ENCODE measurements at regions not wholly inside any gene's neighbourhood (a gene's known extent, or its start where the extent isn't known, plus 50 kb on each side); places are given as distances from the start of the nearest gene placed in this dataset.
A peak's percentile ranks its signal among the peaks of the same experiment; 100 is the strongest.

- no peaks in the 10 kb centered on the region for H3K27me3 ChIP-seq (ENCODE audit: insufficient read depth, low read length)
These were observed 155.1 kb downstream of the ACTR3 start for GRCh38 chr2:114044985-114045384.

GRCh38 chr2:114046373-114046772, 156.5 kb downstream of the ACTR3 start:
- Histone ChIP-seq H3K36me3 (ENCODE audit: control insufficient read depth in 1 of 2, insufficient read depth in 2 of 2, low read length in 2 of 2) (no peaks in the 10 kb centered on the region), H3K4me3 (ENCODE audit: low read depth, low read length) (no peak overlapping the region), H3K4me1 (ENCODE audit: control insufficient read depth in 1 of 2, insufficient read depth in 2 of 2, low read length in 2 of 2) (no peaks in the 10 kb centered on the region), H2BK120ac (ENCODE audit: insufficient read depth, low read length, poor library complexity) (no peak overlapping the region), H3K9me3 (ENCODE audit: insufficient read depth, low read depth, low read length) (no peaks in the 10 kb centered on the region), H4K12ac (ENCODE audit: low read depth, low read length) (no peak overlapping the region), H3K9ac (ENCODE audit: low read length) (no peak overlapping the region), H3K18ac (ENCODE audit: low read length) (no peak overlapping the region), H3K4ac (ENCODE audit: low read depth, low read length) (no peak overlapping the region), H3K23ac (ENCODE audit: low read length) (no peak overlapping the region), H3K79me1 (ENCODE audit: low read length) (no peaks in the 10 kb centered on the region), H3K14ac (ENCODE audit: low read length) (no peak overlapping the region), H3K27me3 (ENCODE audit: insufficient read depth, low read length) (no peaks in the 10 kb centered on the region), H3K79me2 (ENCODE audit: control insufficient read depth, insufficient read depth, low read length, poor library complexity) (no peaks in the 10 kb centered on the region), H4K91ac (ENCODE audit: low read depth, low read length) (no peak overlapping the region), H2AK5ac (ENCODE audit: low read length) (no peak overlapping the region), H3K27ac (ENCODE audit: low read depth, low read length) (no peak overlapping the region), H2BK5ac (ENCODE audit: low read depth, low read length, poor library complexity) (no peak overlapping the region), H2BK12ac (ENCODE audit: low read length) (no peak overlapping the region), H4K8ac (ENCODE audit: low read depth, low read length) (no peak overlapping the region), H2AFZ (ENCODE audit: insufficient read depth, low read length, poor library complexity) (no peak overlapping the region), H3K4me2 (ENCODE audit: low read length) (no peak overlapping the region)
- WGBS (ENCODE audit: extremely low coverage, insufficient coverage, insufficient read length), result no CpG with 5 or more reads among the region's 5 CpGs
- DNase-seq, result no peak

More at GRCh38 chr2:114044985-114045384, 155.1 kb downstream of the ACTR3 start:
- Histone ChIP-seq H3K23ac (ENCODE audit: low read length) (no peak overlapping the region), H3K4me2 (ENCODE audit: low read length) (no peak overlapping the region), H3K27ac (ENCODE audit: low read depth, low read length) (no peak overlapping the region), H2BK5ac (ENCODE audit: low read depth, low read length, poor library complexity) (no peak overlapping the region), H4K8ac (ENCODE audit: low read depth, low read length) (no peak overlapping the region), H2BK12ac (ENCODE audit: low read length) (no peak overlapping the region), H3K79me2 (ENCODE audit: control insufficient read depth, insufficient read depth, low read length, poor library complexity) (no peaks in the 10 kb centered on the region), H3K18ac (ENCODE audit: low read length) (no peak overlapping the region), H3K4me1 (ENCODE audit: control insufficient read depth in 1 of 2, insufficient read depth in 2 of 2, low read length in 2 of 2) (no peaks in the 10 kb centered on the region), H3K36me3 (ENCODE audit: control insufficient read depth in 1 of 2, insufficient read depth in 2 of 2, low read length in 2 of 2) (no peaks in the 10 kb centered on the region), H3K4ac (ENCODE audit: low read depth, low read length) (no peak overlapping the region), H2BK120ac (ENCODE audit: insufficient read depth, low read length, poor library complexity) (no peak overlapping the region), H4K91ac (ENCODE audit: low read depth, low read length) (no peak overlapping the region), H3K79me1 (ENCODE audit: low read length) (no peaks in the 10 kb centered on the region), H3K14ac (ENCODE audit: low read length) (no peak overlapping the region), H2AK5ac (ENCODE audit: low read length) (no peak overlapping the region), H3K9ac (ENCODE audit: low read length) (no peak overlapping the region), H2AFZ (ENCODE audit: insufficient read depth, low read length, poor library complexity) (no peak overlapping the region), H3K9me3 (ENCODE audit: insufficient read depth, low read depth, low read length) (no peaks in the 10 kb centered on the region), H3K4me3 (ENCODE audit: low read depth, low read length) (no peak overlapping the region), H4K12ac (ENCODE audit: low read depth, low read length) (no peak overlapping the region)
- no CpG with 5 or more reads among the region's 5 CpGs for WGBS (ENCODE audit: extremely low coverage, insufficient coverage, insufficient read length)
- DNase-seq, result no peak

- Histone ChIP-seq H2BK120ac (ENCODE audit: insufficient read depth, low read length, poor library complexity) (no peak overlapping the region), H3K4me3 (ENCODE audit: low read depth, low read length) (no peak overlapping the region), H3K79me1 (ENCODE audit: low read length) (no peaks in the 10 kb centered on the region), H3K4me2 (ENCODE audit: low read length) (no peak overlapping the region), H3K14ac (ENCODE audit: low read length) (no peak overlapping the region), H4K91ac (ENCODE audit: low read depth, low read length) (no peak overlapping the region), H3K9me3 (ENCODE audit: insufficient read depth, low read depth, low read length) (no peaks in the 10 kb centered on the region), H3K18ac (ENCODE audit: low read length) (no peak overlapping the region), H3K79me2 (ENCODE audit: control insufficient read depth, insufficient read depth, low read length, poor library complexity) (no peaks in the 10 kb centered on the region), H3K36me3 (ENCODE audit: control insufficient read depth in 1 of 2, insufficient read depth in 2 of 2, low read length in 2 of 2) (no peaks in the 10 kb centered on the region), H3K4ac (ENCODE audit: low read depth, low read length) (no peak overlapping the region), H2AK5ac (ENCODE audit: low read length) (no peak overlapping the region), H3K27ac (ENCODE audit: low read depth, low read length) (no peak overlapping the region), H4K8ac (ENCODE audit: low read depth, low read length) (no peak overlapping the region), H2BK12ac (ENCODE audit: low read length) (no peak overlapping the region), H2BK5ac (ENCODE audit: low read depth, low read length, poor library complexity) (no peak overlapping the region), H4K12ac (ENCODE audit: low read depth, low read length) (no peak overlapping the region), H3K9ac (ENCODE audit: low read length) (no peak overlapping the region), H3K27me3 (ENCODE audit: insufficient read depth, low read length) (no peaks in the 10 kb centered on the region), H3K4me1 (ENCODE audit: control insufficient read depth in 1 of 2, insufficient read depth in 2 of 2, low read length in 2 of 2) (no peaks in the 10 kb centered on the region), H3K23ac (ENCODE audit: low read length) (no peak overlapping the region), H2AFZ (ENCODE audit: insufficient read depth, low read length, poor library complexity) (no peak overlapping the region)
- DNase-seq, result no peak
- WGBS (ENCODE audit: extremely low coverage, insufficient coverage, insufficient read length), result no CpG with 5 or more reads among the region's 3 CpGs
These were observed 157.1 kb downstream of the ACTR3 start for GRCh38 chr2:114046866-114047435.

- no peak overlapping the region for H2BK120ac ChIP-seq (ENCODE audit: insufficient read depth, low read length, poor library complexity)
- H4K12ac ChIP-seq (ENCODE audit: low read depth, low read length), result no peak overlapping the region
- no peaks in the 10 kb centered on the region for H3K79me1 ChIP-seq (ENCODE audit: low read length)
- H3K4me1 ChIP-seq (ENCODE audit: control insufficient read depth in 1 of 2, insufficient read depth in 2 of 2, low read length in 2 of 2), result no peaks in the 10 kb centered on the region
- H3K36me3 ChIP-seq (ENCODE audit: control insufficient read depth in 1 of 2, insufficient read depth in 2 of 2, low read length in 2 of 2), result no peaks in the 10 kb centered on the region
- no peak overlapping the region for H2AFZ ChIP-seq (ENCODE audit: insufficient read depth, low read length, poor library complexity)
- H3K23ac ChIP-seq (ENCODE audit: low read length), result no peak overlapping the region
- peak; percentile 75 to 81 for DNase-seq
- no peaks in the 10 kb centered on the region for H3K9me3 ChIP-seq (ENCODE audit: insufficient read depth, low read depth, low read length)
- H2AK5ac ChIP-seq (ENCODE audit: low read length), result no peak overlapping the region
- no peak overlapping the region for H3K4me2 ChIP-seq (ENCODE audit: low read length)
- no peak overlapping the region for H3K27ac ChIP-seq (ENCODE audit: low read depth, low read length)
- no CpG with 5 or more reads among the region's 4 CpGs for WGBS (ENCODE audit: extremely low coverage, insufficient coverage, insufficient read length)
- no peak overlapping the region for H3K9ac ChIP-seq (ENCODE audit: low read length)
- H3K79me2 ChIP-seq (ENCODE audit: control insufficient read depth, insufficient read depth, low read length, poor library complexity), result no peaks in the 10 kb centered on the region
- no peaks in the 10 kb centered on the region for H3K27me3 ChIP-seq (ENCODE audit: insufficient read depth, low read length)
- no peak overlapping the region for H4K8ac ChIP-seq (ENCODE audit: low read depth, low read length)
- H2BK12ac ChIP-seq (ENCODE audit: low read length), result no peak overlapping the region
- H3K18ac ChIP-seq (ENCODE audit: low read length), result no peak overlapping the region
- no peak overlapping the region for H4K91ac ChIP-seq (ENCODE audit: low read depth, low read length)
- no peak overlapping the region for H3K4ac ChIP-seq (ENCODE audit: low read depth, low read length)
- no peak overlapping the region for H3K14ac ChIP-seq (ENCODE audit: low read length)
- H2BK5ac ChIP-seq (ENCODE audit: low read depth, low read length, poor library complexity), result no peak overlapping the region
- H3K4me3 ChIP-seq (ENCODE audit: low read depth, low read length), result no peak overlapping the region
These were observed 159.4 kb downstream of the ACTR3 start for GRCh38 chr2:114049280-114049679.

All from trophoblast cell (in vitro differentiated cells and primary cell).